ENCODE measurements at regions not wholly inside any gene's neighbourhood (a gene's known extent, or its start where the extent isn't known, plus 50 kb on each side); places are given as distances from the start of the nearest gene placed in this dataset.
"Not testable (repeated sequence)": the region's sequence is repeated elsewhere in the genome, so short reads cannot be mapped to it uniquely, and the experiment has no call there.

- H3K36me3 ChIP-seq (ENCODE audit: control insufficient read depth in 3 of 3, insufficient read depth in 3 of 3, low read length in 3 of 3); H3K9me3 ChIP-seq (ENCODE audit: control insufficient read depth in 3 of 3, low read length in 3 of 3); H3K27ac ChIP-seq (ENCODE audit: low read depth, low read length); H3K27me3 ChIP-seq (ENCODE audit: control insufficient read depth in 3 of 3, insufficient read depth in 3 of 3, low read length in 3 of 3); H3K9ac ChIP-seq (ENCODE audit: low read depth in 1 of 3, low read length in 3 of 3); H3K4me3 ChIP-seq (ENCODE audit: low read length in 3 of 3); H3K4me1 ChIP-seq (ENCODE audit: control insufficient read depth in 3 of 3, insufficient read depth in 3 of 3, low read length in 3 of 3): not testable (repeated sequence)
These were observed 190.1 kb upstream of the IGFBP7 start for GRCh38 chr4:57300300-57300699.

DNA sequence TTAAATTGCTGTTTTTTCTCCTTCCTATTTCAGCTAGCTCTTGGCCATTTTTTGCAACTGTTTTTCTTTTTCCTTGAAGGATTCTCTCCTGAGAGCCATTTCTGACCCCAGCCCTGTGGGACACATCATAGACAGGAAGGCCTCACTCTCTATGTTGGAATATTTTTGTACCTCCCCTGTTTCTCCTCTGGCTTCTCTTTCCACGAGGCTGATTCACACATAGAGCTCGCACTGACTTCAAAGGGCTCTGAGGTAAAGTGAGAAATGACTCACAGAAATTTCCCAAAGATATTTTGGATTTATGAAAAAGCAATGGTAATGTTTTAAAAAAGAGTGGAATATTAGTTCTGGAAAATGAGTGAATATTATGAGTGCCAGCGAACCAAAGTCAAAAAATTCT is 181.7 kb upstream of the IGFBP7 start:
- Histone ChIP-seq H3K36me3 (ENCODE audit: control insufficient read depth in 3 of 3, insufficient read depth in 3 of 3, low read length in 3 of 3) (no peaks in the 10 kb centered on the region), H3K9ac (ENCODE audit: low read depth in 1 of 3, low read length in 3 of 3) (no peak overlapping the region), H3K4me3 (ENCODE audit: low read length in 3 of 3) (no peak overlapping the region), H3K27me3 (ENCODE audit: control insufficient read depth in 3 of 3, insufficient read depth in 3 of 3, low read length in 3 of 3) (no peaks in the 10 kb centered on the region), H3K4me1 (ENCODE audit: control insufficient read depth in 3 of 3, insufficient read depth in 3 of 3, low read length in 3 of 3) (no peaks in the 10 kb centered on the region), H3K9me3 (ENCODE audit: control insufficient read depth in 3 of 3, low read length in 3 of 3) (no peaks in the 10 kb centered on the region), H3K27ac (ENCODE audit: low read depth, low read length) (no peak overlapping the region)

- Histone ChIP-seq H3K27me3 (ENCODE audit: control insufficient read depth in 3 of 3, insufficient read depth in 3 of 3, low read length in 3 of 3) (no peaks in the 10 kb centered on the region), H3K9ac (ENCODE audit: low read depth in 1 of 3, low read length in 3 of 3) (no peak overlapping the region), H3K27ac (ENCODE audit: low read depth, low read length) (no peak overlapping the region), H3K4me3 (ENCODE audit: low read length in 3 of 3) (no peak overlapping the region), H3K4me1 (ENCODE audit: control insufficient read depth in 3 of 3, insufficient read depth in 3 of 3, low read length in 3 of 3) (no peaks in the 10 kb centered on the region), H3K36me3 (ENCODE audit: control insufficient read depth in 3 of 3, insufficient read depth in 3 of 3, low read length in 3 of 3) (no peaks in the 10 kb centered on the region), H3K9me3 (ENCODE audit: control insufficient read depth in 3 of 3, low read length in 3 of 3) (no peaks in the 10 kb centered on the region)
These were observed 177.8 kb upstream of the IGFBP7 start for GRCh38 chr4:57287687-57288604.

- H3K36me3 ChIP-seq (ENCODE audit: control insufficient read depth in 3 of 3, insufficient read depth in 3 of 3, low read length in 3 of 3): no peaks in the 10 kb centered on the region
- H3K9me3 ChIP-seq (ENCODE audit: control insufficient read depth in 3 of 3, low read length in 3 of 3): no peaks in the 10 kb centered on the region
- H3K4me1 ChIP-seq (ENCODE audit: control insufficient read depth in 3 of 3, insufficient read depth in 3 of 3, low read length in 3 of 3): no peaks in the 10 kb centered on the region
- no peak overlapping the region for H3K9ac ChIP-seq (ENCODE audit: low read depth in 1 of 3, low read length in 3 of 3)
- H3K27ac ChIP-seq (ENCODE audit: low read depth, low read length): no peak overlapping the region
- H3K27me3 ChIP-seq (ENCODE audit: control insufficient read depth in 3 of 3, insufficient read depth in 3 of 3, low read length in 3 of 3): no peaks in the 10 kb centered on the region
- H3K4me3 ChIP-seq (ENCODE audit: low read length in 3 of 3): no peak overlapping the region
These were observed 172.7 kb upstream of the IGFBP7 start for GRCh38 chr4:57282933-57283310.

- H3K36me3 ChIP-seq (ENCODE audit: control insufficient read depth in 3 of 3, insufficient read depth in 3 of 3, low read length in 3 of 3): no peaks in the 10 kb centered on the region
- no peaks in the 10 kb centered on the region for H3K4me1 ChIP-seq (ENCODE audit: control insufficient read depth in 3 of 3, insufficient read depth in 3 of 3, low read length in 3 of 3)
- H3K9me3 ChIP-seq (ENCODE audit: control insufficient read depth in 3 of 3, low read length in 3 of 3): no peaks in the 10 kb centered on the region
- H3K4me3 ChIP-seq (ENCODE audit: low read length in 3 of 3): no peak overlapping the region
- H3K27me3 ChIP-seq (ENCODE audit: control insufficient read depth in 3 of 3, insufficient read depth in 3 of 3, low read length in 3 of 3): no peaks in the 10 kb centered on the region
- H3K27ac ChIP-seq (ENCODE audit: low read depth, low read length): no peak overlapping the region
- no peak overlapping the region for H3K9ac ChIP-seq (ENCODE audit: low read depth in 1 of 3, low read length in 3 of 3)
These were observed 170.3 kb upstream of the IGFBP7 start for GRCh38 chr4:57280481-57280880.

GRCh38 chr4:57278780-57279179 is 168.6 kb upstream of the IGFBP7 start:
- H3K27ac ChIP-seq (ENCODE audit: low read depth, low read length): no peak overlapping the region
- H3K27me3 ChIP-seq (ENCODE audit: control insufficient read depth in 3 of 3, insufficient read depth in 3 of 3, low read length in 3 of 3): no peaks in the 10 kb centered on the region
- H3K9me3 ChIP-seq (ENCODE audit: control insufficient read depth in 3 of 3, low read length in 3 of 3): no peaks in the 10 kb centered on the region
- H3K36me3 ChIP-seq (ENCODE audit: control insufficient read depth in 3 of 3, insufficient read depth in 3 of 3, low read length in 3 of 3): no peaks in the 10 kb centered on the region
- no peak overlapping the region for H3K9ac ChIP-seq (ENCODE audit: low read depth in 1 of 3, low read length in 3 of 3)
- H3K4me1 ChIP-seq (ENCODE audit: control insufficient read depth in 3 of 3, insufficient read depth in 3 of 3, low read length in 3 of 3): no peaks in the 10 kb centered on the region
- no peak overlapping the region for H3K4me3 ChIP-seq (ENCODE audit: low read length in 3 of 3)

- H3K27me3 ChIP-seq (ENCODE audit: control insufficient read depth in 3 of 3, insufficient read depth in 3 of 3, low read length in 3 of 3): no peaks in the 10 kb centered on the region
- no peak overlapping the region for H3K27ac ChIP-seq (ENCODE audit: low read depth, low read length)
- H3K9ac ChIP-seq (ENCODE audit: low read depth in 1 of 3, low read length in 3 of 3): no peak overlapping the region
- no peaks in the 10 kb centered on the region for H3K36me3 ChIP-seq (ENCODE audit: control insufficient read depth in 3 of 3, insufficient read depth in 3 of 3, low read length in 3 of 3)
- H3K9me3 ChIP-seq (ENCODE audit: control insufficient read depth in 3 of 3, low read length in 3 of 3): no peaks in the 10 kb centered on the region
- no peak overlapping the region for H3K4me3 ChIP-seq (ENCODE audit: low read length in 3 of 3)
- peaks cover 8 to 11% (median 11%) of the 10 kb centered on the region in 3 donors for H3K4me1 ChIP-seq (ENCODE audit: control insufficient read depth in 3 of 3, insufficient read depth in 3 of 3, low read length in 3 of 3)
These were observed 163.9 kb upstream of the IGFBP7 start for GRCh38 chr4:57274082-57274481.

- Histone ChIP-seq H3K4me1 (ENCODE audit: control insufficient read depth in 3 of 3, insufficient read depth in 3 of 3, low read length in 3 of 3) (peaks cover 8 to 11% (median 11%) of the 10 kb centered on the region in 3 donors), H3K36me3 (ENCODE audit: control insufficient read depth in 3 of 3, insufficient read depth in 3 of 3, low read length in 3 of 3) (no peaks in the 10 kb centered on the region), H3K27ac (ENCODE audit: low read depth, low read length) (no peak overlapping the region), H3K27me3 (ENCODE audit: control insufficient read depth in 3 of 3, insufficient read depth in 3 of 3, low read length in 3 of 3) (no peaks in the 10 kb centered on the region), H3K9me3 (ENCODE audit: control insufficient read depth in 3 of 3, low read length in 3 of 3) (no peaks in the 10 kb centered on the region), H3K4me3 (ENCODE audit: low read length in 3 of 3) (no peak overlapping the region), H3K9ac (ENCODE audit: low read depth in 1 of 3, low read length in 3 of 3) (no peak overlapping the region)
These were observed 160.2 kb upstream of the IGFBP7 start for GRCh38 chr4:57270346-57270745.

DNA sequence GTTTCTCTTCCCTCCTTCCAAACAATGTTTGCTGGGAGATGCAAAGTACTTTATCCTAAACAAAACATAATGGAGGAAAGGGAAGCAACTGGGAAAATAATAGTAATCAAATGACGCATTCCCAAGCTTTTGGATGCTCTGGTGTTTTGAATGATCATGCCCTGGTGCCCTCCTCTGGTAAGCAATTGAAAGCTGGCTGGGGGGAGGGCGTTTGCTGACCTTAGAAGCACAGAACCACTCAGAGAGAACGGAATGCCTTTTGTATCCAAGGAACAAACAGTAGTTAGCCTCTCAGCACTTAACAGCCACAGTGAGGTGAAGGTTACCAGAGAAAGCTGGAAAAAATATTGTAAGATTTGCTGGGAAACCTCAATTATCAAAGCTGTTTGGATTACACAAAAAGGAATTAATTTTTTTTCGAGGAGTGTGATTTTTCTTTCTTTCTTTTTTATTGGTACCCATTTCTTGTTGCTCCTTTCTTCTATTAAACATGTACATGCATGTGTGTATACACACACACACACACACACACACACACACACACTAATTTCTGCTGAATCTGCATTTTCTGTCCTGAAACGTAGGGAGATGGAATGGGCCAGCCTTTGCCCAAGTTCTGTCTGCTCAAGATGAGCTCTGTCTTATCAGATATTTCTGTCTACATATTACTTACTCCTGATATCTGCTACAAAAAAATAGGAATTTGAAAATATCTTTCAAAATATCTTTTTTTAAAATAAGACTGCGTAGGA is 155.8 kb upstream of the IGFBP7 start:
- Histone ChIP-seq H3K27ac (ENCODE audit: low read depth, low read length) (no peak overlapping the region), H3K27me3 (ENCODE audit: control insufficient read depth in 3 of 3, insufficient read depth in 3 of 3, low read length in 3 of 3) (no peaks in the 10 kb centered on the region), H3K4me3 (ENCODE audit: low read length in 3 of 3) (no peak overlapping the region), H3K36me3 (ENCODE audit: control insufficient read depth in 3 of 3, insufficient read depth in 3 of 3, low read length in 3 of 3) (no peaks in the 10 kb centered on the region), H3K9me3 (ENCODE audit: control insufficient read depth in 3 of 3, low read length in 3 of 3) (peaks cover 0 to 2% (median 0%) of the 10 kb centered on the region in 3 donors), H3K9ac (ENCODE audit: low read depth in 1 of 3, low read length in 3 of 3) (no peak overlapping the region), H3K4me1 (ENCODE audit: control insufficient read depth in 3 of 3, insufficient read depth in 3 of 3, low read length in 3 of 3) (peaks cover 8 to 11% (median 11%) of the 10 kb centered on the region in 3 donors)

- Histone ChIP-seq H3K9me3 (ENCODE audit: control insufficient read depth in 3 of 3, low read length in 3 of 3) (no peaks in the 10 kb centered on the region), H3K4me3 (ENCODE audit: low read length in 3 of 3) (no peak overlapping the region), H3K36me3 (ENCODE audit: control insufficient read depth in 3 of 3, insufficient read depth in 3 of 3, low read length in 3 of 3) (no peaks in the 10 kb centered on the region), H3K27ac (ENCODE audit: low read depth, low read length) (no peak overlapping the region), H3K9ac (ENCODE audit: low read depth in 1 of 3, low read length in 3 of 3) (no peak overlapping the region), H3K4me1 (ENCODE audit: control insufficient read depth in 3 of 3, insufficient read depth in 3 of 3, low read length in 3 of 3) (no peaks in the 10 kb centered on the region), H3K27me3 (ENCODE audit: control insufficient read depth in 3 of 3, insufficient read depth in 3 of 3, low read length in 3 of 3) (no peaks in the 10 kb centered on the region)
These were observed 144.6 kb upstream of the IGFBP7 start for GRCh38 chr4:57254754-57255153.

Data from skeletal muscle tissue (tissue), 3 donors.